AG04449 (cell line): ENCODE measurements at regions not wholly inside any gene's neighbourhood (a gene's known extent, or its start where the extent isn't known, plus 50 kb on each side); places are given as distances from the start of the nearest gene placed in this dataset.

Experiments
- CTCF ChIA-PET: fragments of 350-600 bp; formaldehyde crosslinking; extraction: SDS; loops from one replicate; lab custom pipeline; 2021; ENCODE audit warnings: antibody characterized with exemption; lab: Yijun Ruan, JAX
- POLR2A ChIA-PET: fragments of 400-600, 350-600 bp; formaldehyde crosslinking; extraction: SDS; loops from one replicate; lab custom pipeline; 2020; ENCODE audit warnings: antibody characterized with exemption, inconsistent platforms; lab: Yijun Ruan, JAX
- DNase-seq: peaks from one replicate; pipeline ENCODE4 v3.0.0-alpha.2; 2010; ENCODE audit warnings: low read depth, low spot score
- H3K4me3 ChIP-seq: 2 replicates; pipeline ENCODE4 v1.5.1; 2011; ENCODE audit warnings: low read depth, mild to moderate bottlenecking, control low read depth, low read length
- CTCF ChIP-seq: IDR thresholded peaks from one replicate; pipeline ENCODE4 v1.5.1; 2011; ENCODE audit warnings: mild to moderate bottlenecking, moderate library complexity, low read length, control low read depth, inconsistent platforms; ENCODE audit not compliant: insufficient read depth; ENCODE audit errors: missing control alignments

DNA sequence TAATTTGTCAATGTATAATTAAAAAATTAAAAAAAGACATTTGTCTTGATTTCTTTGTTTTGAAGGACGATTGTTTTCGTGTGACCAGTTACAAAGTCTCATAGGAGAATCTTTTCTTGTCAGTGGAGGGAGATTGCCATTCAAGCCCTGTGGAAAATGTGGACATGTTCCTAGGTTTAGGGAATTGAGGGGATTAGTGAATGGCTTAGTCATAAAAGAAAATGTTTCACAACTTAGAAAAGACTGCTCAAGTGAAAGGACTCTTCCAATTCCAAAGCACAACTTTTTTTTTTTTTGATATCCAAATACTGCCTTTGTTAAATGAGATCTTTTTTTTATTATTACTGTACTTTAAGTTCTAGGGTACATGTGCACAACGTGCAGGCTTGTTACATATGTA lies 140.7 kb upstream of the HABP2 start:
- no peak for TF ChIP-seq CTCF
- ChIA-PET CTCF (no interaction called here), POLR2A (no interaction called here)
- no peak for DNase-seq
- no peak overlapping the region for H3K4me3 ChIP-seq

GRCh38 chr10:113414543-113414942 lies 138.3 kb upstream of the HABP2 start:
- no peak for TF ChIP-seq CTCF
- no peak overlapping the region for H3K4me3 ChIP-seq
- CTCF ChIA-PET = no interaction called here
- DNase-seq = no peak
- POLR2A ChIA-PET = no interaction called here

GRCh38 chr10:113415246-113415645 lies 137.6 kb upstream of the HABP2 start:
- CTCF ChIA-PET = no interaction called here
- TF ChIP-seq CTCF = no peak
- POLR2A ChIA-PET = no interaction called here
- DNase-seq = no peak
- H3K4me3 ChIP-seq = no peak overlapping the region

GRCh38 chr10:113420057-113420732 lies 132.7 kb upstream of the HABP2 start:
- TF ChIP-seq CTCF = no peak
- DNase-seq = no peak
- H3K4me3 ChIP-seq = no peak overlapping the region
- POLR2A ChIA-PET = no interaction called here
- CTCF ChIA-PET = interaction anchor here (1.1 kb wide), 1 partner anchor 948 kb away, joined by 3 read pairs; no protein-coding TSS in a partner anchor

GRCh38 chr10:113420733-113421675 lies 131.8 kb upstream of the HABP2 start:
- ChIA-PET CTCF (interaction anchor here (1.1 kb wide), 1 partner anchor 949 kb away, joined by 3 read pairs; no protein-coding TSS in a partner anchor), POLR2A (no interaction called here)
- TF ChIP-seq CTCF = no peak
- H3K4me3 ChIP-seq = no peak overlapping the region
- DNase-seq = no peak

GRCh38 chr10:113422371-113422770 lies 130.5 kb upstream of the HABP2 start:
- no peak for TF ChIP-seq CTCF
- DNase-seq = no peak
- H3K4me3 ChIP-seq = no peak overlapping the region
- ChIA-PET POLR2A (no interaction called here), CTCF (no interaction called here)
